ENCODE measurements at regions not wholly inside any gene's neighbourhood (a gene's known extent, or its start where the extent isn't known, plus 50 kb on each side); places are given as distances from the start of the nearest gene placed in this dataset.

GRCh38 chrY:7996726-7997125 is 1085.2 kb upstream of the AMELY start:
- TF ChIP-seq CTCF (IDR thresholded peaks at IDR 0.05) = no peak
- TF ChIP-seq POLR2A (IDR thresholded peaks at IDR 0.05) = no peak

Measured in esophagus squamous epithelium (tissue), 4 donors.